ENCODE measurements at regions not wholly inside any gene's neighbourhood (a gene's known extent, or its start where the extent isn't known, plus 50 kb on each side); places are given as distances from the start of the nearest gene placed in this dataset.

DNA sequence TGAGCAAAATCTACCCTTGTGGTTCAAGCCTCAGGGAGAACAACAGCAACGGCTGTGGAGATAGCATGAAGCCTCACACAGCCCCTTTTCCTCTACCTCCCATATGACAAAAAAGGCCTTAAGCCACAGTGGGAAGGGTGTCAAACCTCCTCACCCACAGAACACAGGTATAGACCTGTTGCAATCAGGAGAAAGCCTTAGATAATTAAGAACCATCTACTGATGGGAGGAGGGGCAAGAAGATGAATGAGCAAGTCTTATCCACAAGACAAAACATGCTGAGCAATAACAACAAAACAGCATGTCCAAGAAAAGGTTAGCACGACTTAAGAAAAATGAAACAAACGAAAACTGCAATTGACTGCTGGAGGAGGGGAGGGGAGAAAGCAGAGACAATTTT lies 272.9 kb upstream of the BCHE start:
- in situ Hi-C loops (cut with HindIII; ENCODE audit: low pct_unique_long_range_greater_than_20kb, low sequenced_read_pairs), result no loop called here
- Histone ChIP-seq H3K4me3 (ENCODE audit: low read depth in 2 of 2, low read length in 2 of 2) (no peak overlapping the region), H3K36me3 (ENCODE audit: control insufficient read depth, insufficient read depth, low read length) (no peaks in the 10 kb centered on the region), H3K27me3 (ENCODE audit: control insufficient read depth, insufficient read depth, low read length) (no peaks in the 10 kb centered on the region), H3K27ac (ENCODE audit: low read length) (no peak overlapping the region), H3K4me1 (ENCODE audit: control insufficient read depth, insufficient read depth, low read length) (no peaks in the 10 kb centered on the region), H3K9me3 (ENCODE audit: control insufficient read depth, insufficient read depth, low read depth, low read length) (no peaks in the 10 kb centered on the region)
- ATAC-seq (no peak), DNase-seq (ENCODE audit: low read depth, low spot score) (no peak)
- intact Hi-C loops (cut with micrococcal nuclease; ENCODE audit: unreplicated experiment), result no loop called here
- TF ChIP-seq TCF7L2 (IDR thresholded peaks at IDR 0.05; ENCODE audit: low read depth, low read length), result no peak
- TF ChIP-seq, protein P1, sequence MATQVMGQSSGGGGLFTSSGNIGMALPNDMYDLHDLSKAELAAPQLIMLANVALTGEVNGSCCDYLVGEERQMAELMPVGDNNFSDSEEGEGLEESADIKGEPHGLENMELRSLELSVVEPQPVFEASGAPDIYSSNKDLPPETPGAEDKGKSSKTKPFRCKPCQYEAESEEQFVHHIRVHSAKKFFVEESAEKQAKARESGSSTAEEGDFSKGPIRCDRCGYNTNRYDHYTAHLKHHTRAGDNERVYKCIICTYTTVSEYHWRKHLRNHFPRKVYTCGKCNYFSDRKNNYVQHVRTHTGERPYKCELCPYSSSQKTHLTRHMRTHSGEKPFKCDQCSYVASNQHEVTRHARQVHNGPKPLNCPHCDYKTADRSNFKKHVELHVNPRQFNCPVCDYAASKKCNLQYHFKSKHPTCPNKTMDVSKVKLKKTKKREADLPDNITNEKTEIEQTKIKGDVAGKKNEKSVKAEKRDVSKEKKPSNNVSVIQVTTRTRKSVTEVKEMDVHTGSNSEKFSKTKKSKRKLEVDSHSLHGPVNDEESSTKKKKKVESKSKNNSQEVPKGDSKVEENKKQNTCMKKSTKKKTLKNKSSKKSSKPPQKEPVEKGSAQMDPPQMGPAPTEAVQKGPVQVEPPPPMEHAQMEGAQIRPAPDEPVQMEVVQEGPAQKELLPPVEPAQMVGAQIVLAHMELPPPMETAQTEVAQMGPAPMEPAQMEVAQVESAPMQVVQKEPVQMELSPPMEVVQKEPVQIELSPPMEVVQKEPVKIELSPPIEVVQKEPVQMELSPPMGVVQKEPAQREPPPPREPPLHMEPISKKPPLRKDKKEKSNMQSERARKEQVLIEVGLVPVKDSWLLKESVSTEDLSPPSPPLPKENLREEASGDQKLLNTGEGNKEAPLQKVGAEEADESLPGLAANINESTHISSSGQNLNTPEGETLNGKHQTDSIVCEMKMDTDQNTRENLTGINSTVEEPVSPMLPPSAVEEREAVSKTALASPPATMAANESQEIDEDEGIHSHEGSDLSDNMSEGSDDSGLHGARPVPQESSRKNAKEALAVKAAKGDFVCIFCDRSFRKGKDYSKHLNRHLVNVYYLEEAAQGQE (IDR thresholded peaks at IDR 0.05; ENCODE audit: insufficient read depth in 1 of 2, low read depth in 2 of 2, low read length in 1 of 2), result no peak
- no peak for TF ChIP-seq CTCF (IDR thresholded peaks at IDR 0.05)
- no peak for TF ChIP-seq SIN3A (IDR thresholded peaks at IDR 0.05; ENCODE audit: borderline replicate concordance, insufficient read depth, low read depth, low read length)
- no peak for TF ChIP-seq POLR2AphosphoS5 (IDR thresholded peaks at IDR 0.05; ENCODE audit: low read depth, low read length)
- no TSS peak for BruUV-seq (replicated peaks)
- ChIA-PET CTCF (no interaction called here), POLR2A (no interaction called here)

DNA sequence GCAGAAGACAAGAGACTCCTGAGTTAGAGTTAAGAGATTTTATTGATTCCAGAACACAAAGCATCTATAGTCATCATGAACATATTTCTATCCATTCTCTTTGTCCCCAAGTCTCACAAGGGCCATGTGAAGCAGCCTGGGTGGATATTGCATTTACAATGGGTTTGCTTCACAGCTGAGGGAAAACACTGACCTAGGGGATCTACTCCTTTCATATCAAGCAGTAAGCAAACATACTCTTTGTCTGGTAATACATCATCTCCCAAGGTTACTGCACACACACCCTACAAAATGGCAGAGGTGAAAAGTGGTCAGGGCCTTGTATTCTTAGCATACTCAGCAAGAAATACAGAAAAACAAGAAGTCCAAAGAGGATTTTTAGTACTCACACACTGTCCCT lies 267.7 kb upstream of the BCHE start:
- TF ChIP-seq CTCF (IDR thresholded peaks at IDR 0.05) (no peak), POLR2AphosphoS5 (IDR thresholded peaks at IDR 0.05; ENCODE audit: low read depth, low read length) (no peak), TCF7L2 (IDR thresholded peaks at IDR 0.05; ENCODE audit: low read depth, low read length) (no peak), SIN3A (IDR thresholded peaks at IDR 0.05; ENCODE audit: borderline replicate concordance, insufficient read depth, low read depth, low read length) (no peak)
- TF ChIP-seq, protein P1 (IDR thresholded peaks at IDR 0.05; ENCODE audit: insufficient read depth in 1 of 2, low read depth in 2 of 2, low read length in 1 of 2), result no peak
- in situ Hi-C loops (cut with HindIII; ENCODE audit: low pct_unique_long_range_greater_than_20kb, low sequenced_read_pairs), result no loop called here
- H3K36me3 ChIP-seq (ENCODE audit: control insufficient read depth, insufficient read depth, low read length), result no peaks in the 10 kb centered on the region
- no peak overlapping the region for H3K4me3 ChIP-seq (ENCODE audit: low read depth in 2 of 2, low read length in 2 of 2)
- ChIA-PET POLR2A (no interaction called here), CTCF (no interaction called here)
- H3K4me1 ChIP-seq (ENCODE audit: control insufficient read depth, insufficient read depth, low read length), result no peaks in the 10 kb centered on the region
- no peak for ATAC-seq
- H3K27ac ChIP-seq (ENCODE audit: low read length), result no peak overlapping the region
- DNase-seq (ENCODE audit: low read depth, low spot score), result no peak
- no TSS peak for BruUV-seq (replicated peaks)
- H3K9me3 ChIP-seq (ENCODE audit: control insufficient read depth, insufficient read depth, low read depth, low read length), result no peaks in the 10 kb centered on the region
- intact Hi-C loops (cut with micrococcal nuclease; ENCODE audit: unreplicated experiment), result no loop called here
- H3K27me3 ChIP-seq (ENCODE audit: control insufficient read depth, insufficient read depth, low read length), result no peaks in the 10 kb centered on the region
